ENCODE measurements at regions not wholly inside any gene's neighbourhood (a gene's known extent, or its start where the extent isn't known, plus 50 kb on each side); places are given as distances from the start of the nearest gene placed in this dataset.

- no peak overlapping the region for H3K9ac ChIP-seq (ENCODE audit: low read depth in 1 of 2, low read length in 2 of 2)
- H3K36me3 ChIP-seq (ENCODE audit: control insufficient read depth in 4 of 4, insufficient read depth in 3 of 4, low read depth in 1 of 4, low read length in 3 of 4), result no peaks in the 10 kb centered on the region
- no peaks in the 10 kb centered on the region for H3K27me3 ChIP-seq (ENCODE audit: control insufficient read depth in 4 of 4, insufficient read depth in 4 of 4, low read length in 3 of 4)
- no peaks in the 10 kb centered on the region for H3K4me1 ChIP-seq (ENCODE audit: control insufficient read depth in 4 of 4, insufficient read depth in 4 of 4, low read length in 3 of 4)
- H3K27ac ChIP-seq (ENCODE audit: low read depth in 1 of 2, low read length in 2 of 2), result no peak overlapping the region
- no peak for DNase-seq (ENCODE audit: low spot score)
- no peaks in the 10 kb centered on the region for H3K9me3 ChIP-seq (ENCODE audit: control insufficient read depth in 4 of 4, low read length in 3 of 4)
- TF ChIP-seq CTCF (IDR thresholded peaks at IDR 0.05; ENCODE audit: low read depth, low read length, missing input control), result no peak
- no peak for TF ChIP-seq NR2F2 (IDR thresholded peaks at IDR 0.05)
- TF ChIP-seq GABPA (IDR thresholded peaks at IDR 0.05 in 1 of 2, conservative IDR thresholded peaks at IDR 0.05 in 1 of 2), result no peak
- TF ChIP-seq ATF3 (IDR thresholded peaks at IDR 0.05), result no peak
- TF ChIP-seq ZBTB33 (IDR thresholded peaks at IDR 0.05), result no peak
- no peak for TF ChIP-seq HNF4A (conservative IDR thresholded peaks at IDR 0.05)
- TF ChIP-seq FOXA2 (IDR thresholded peaks at IDR 0.05), result no peak
- no peak overlapping the region for H3K4me3 ChIP-seq (ENCODE audit: low read depth in 1 of 3, low read length in 3 of 3)
Measured at GRCh38 chr13:55361141-55361540, 1779.6 kb upstream of the PRR20A start.

GRCh38 chr13:55366676-55367075 is 1774.0 kb upstream of the PRR20A start:
- Histone ChIP-seq H3K27me3 (ENCODE audit: control insufficient read depth in 4 of 4, insufficient read depth in 4 of 4, low read length in 3 of 4) (no peaks in the 10 kb centered on the region), H3K4me1 (ENCODE audit: control insufficient read depth in 4 of 4, insufficient read depth in 4 of 4, low read length in 3 of 4) (no peaks in the 10 kb centered on the region), H3K36me3 (ENCODE audit: control insufficient read depth in 4 of 4, insufficient read depth in 3 of 4, low read depth in 1 of 4, low read length in 3 of 4) (no peaks in the 10 kb centered on the region), H3K27ac (ENCODE audit: low read depth in 1 of 2, low read length in 2 of 2) (no peak overlapping the region), H3K4me3 (ENCODE audit: low read depth in 1 of 3, low read length in 3 of 3) (no peak overlapping the region), H3K9me3 (ENCODE audit: control insufficient read depth in 4 of 4, low read length in 3 of 4) (no peaks in the 10 kb centered on the region), H3K9ac (ENCODE audit: low read depth in 1 of 2, low read length in 2 of 2) (no peak overlapping the region)
- TF ChIP-seq ZBTB33 (IDR thresholded peaks at IDR 0.05), result no peak
- no peak for TF ChIP-seq RAD21 (IDR thresholded peaks at IDR 0.05)
- TF ChIP-seq EGR1 (IDR thresholded peaks at IDR 0.05; ENCODE audit: low read depth in 2 of 2), result no peak
- TF ChIP-seq HNF4A (conservative IDR thresholded peaks at IDR 0.05), result no peak
- no peak for DNase-seq (ENCODE audit: low spot score)
- 47% methylated on average over 3 of the region's 3 CpGs for WGBS

GRCh38 chr13:55394470-55394869 is 1746.2 kb upstream of the PRR20A start:
- Histone ChIP-seq H3K9ac (ENCODE audit: low read depth in 1 of 2, low read length in 2 of 2) (no peak overlapping the region), H3K9me3 (ENCODE audit: control insufficient read depth in 4 of 4, low read length in 3 of 4) (no peaks in the 10 kb centered on the region), H3K27ac (ENCODE audit: low read depth in 1 of 2, low read length in 2 of 2) (no peak overlapping the region), H3K36me3 (ENCODE audit: control insufficient read depth in 4 of 4, insufficient read depth in 3 of 4, low read depth in 1 of 4, low read length in 3 of 4) (no peaks in the 10 kb centered on the region), H3K4me1 (ENCODE audit: control insufficient read depth in 4 of 4, insufficient read depth in 4 of 4, low read length in 3 of 4) (no peaks in the 10 kb centered on the region), H3K27me3 (ENCODE audit: control insufficient read depth in 4 of 4, insufficient read depth in 4 of 4, low read length in 3 of 4) (no peaks in the 10 kb centered on the region), H3K4me3 (ENCODE audit: low read depth in 1 of 3, low read length in 3 of 3) (no peak overlapping the region)
- DNase-seq (ENCODE audit: low spot score), result no peak
- 74% methylated on average over 3 of the region's 3 CpGs for WGBS
- no peak for TF ChIP-seq MAX (IDR thresholded peaks at IDR 0.05)
- no peak for TF ChIP-seq ZBTB33 (IDR thresholded peaks at IDR 0.05)
- no peak for TF ChIP-seq HNF4G (IDR thresholded peaks at IDR 0.05)
- no peak for TF ChIP-seq REST (IDR thresholded peaks at IDR 0.05)
- no peak for TF ChIP-seq RXRA (IDR thresholded peaks at IDR 0.05)
- no peak for TF ChIP-seq GABPA (IDR thresholded peaks at IDR 0.05 in 1 of 2, conservative IDR thresholded peaks at IDR 0.05 in 1 of 2)
- TF ChIP-seq RAD21 (IDR thresholded peaks at IDR 0.05), result no peak
- TF ChIP-seq ATF3 (IDR thresholded peaks at IDR 0.05), result no peak
